ENCODE measurements at regions not wholly inside any gene's neighbourhood (a gene's known extent, or its start where the extent isn't known, plus 50 kb on each side); places are given as distances from the start of the nearest gene placed in this dataset.

- Histone ChIP-seq H3K79me2 (ENCODE audit: insufficient read depth, low read length) (no peaks in the 10 kb centered on the region), H3K27me3 (ENCODE audit: low read length) (no peaks in the 10 kb centered on the region), H3K9me3 (ENCODE audit: insufficient read depth, low read length) (no peaks in the 10 kb centered on the region), H3K4me3 (ENCODE audit: insufficient read depth, low read length, poor library complexity, severe bottlenecking) (no peak overlapping the region), H3K9ac (ENCODE audit: low read length) (no peak overlapping the region), H3K27ac (ENCODE audit: low read depth, low read length) (no peak overlapping the region), H4K20me1 (ENCODE audit: low read depth, low read length) (no peaks in the 10 kb centered on the region), H3K9me2 (replicated peaks; ENCODE audit: insufficient read depth, low read length) (no peaks in the 10 kb centered on the region), H3F3A (ENCODE audit: insufficient read depth) (no peaks in the 10 kb centered on the region), H3K4me2 (ENCODE audit: low read depth, low read length, poor library complexity, severe bottlenecking) (no peak overlapping the region), H3K36me3 (ENCODE audit: low read length) (no peaks in the 10 kb centered on the region), H2AFZ (ENCODE audit: low read depth, low read length, severe bottlenecking) (no peak overlapping the region)
- TF ChIP-seq EZH2phosphoT487 (conservative IDR thresholded peaks at IDR 0.05; ENCODE audit: low read length) (no peak), CTCF (IDR thresholded peaks at IDR 0.05; ENCODE audit: insufficient read depth, low read length, poor library complexity, severe bottlenecking) (no peak)
Observed at GRCh38 chr22:48238284-48238915, 1476.0 kb downstream of the TBC1D22A start.

- TF ChIP-seq CTCF (IDR thresholded peaks at IDR 0.05; ENCODE audit: insufficient read depth, low read length, poor library complexity, severe bottlenecking): no peak
- TF ChIP-seq EZH2phosphoT487 (conservative IDR thresholded peaks at IDR 0.05; ENCODE audit: low read length): no peak
- Histone ChIP-seq H3F3A (ENCODE audit: insufficient read depth) (no peaks in the 10 kb centered on the region), H3K9me3 (ENCODE audit: insufficient read depth, low read length) (no peaks in the 10 kb centered on the region), H3K4me2 (ENCODE audit: low read depth, low read length, poor library complexity, severe bottlenecking) (no peak overlapping the region), H3K4me3 (ENCODE audit: insufficient read depth, low read length, poor library complexity, severe bottlenecking) (no peak overlapping the region), H3K9me2 (replicated peaks; ENCODE audit: insufficient read depth, low read length) (no peaks in the 10 kb centered on the region), H3K79me2 (ENCODE audit: insufficient read depth, low read length) (no peaks in the 10 kb centered on the region), H3K9ac (ENCODE audit: low read length) (no peak overlapping the region), H3K27ac (ENCODE audit: low read depth, low read length) (no peak overlapping the region), H4K20me1 (ENCODE audit: low read depth, low read length) (no peaks in the 10 kb centered on the region), H3K27me3 (ENCODE audit: low read length) (no peaks in the 10 kb centered on the region), H2AFZ (ENCODE audit: low read depth, low read length, severe bottlenecking) (no peak overlapping the region), H3K36me3 (ENCODE audit: low read length) (no peaks in the 10 kb centered on the region)
Observed at GRCh38 chr22:48237466-48238283, 1475.2 kb downstream of the TBC1D22A start.

- Histone ChIP-seq H3F3A (ENCODE audit: insufficient read depth) (no peaks in the 10 kb centered on the region), H3K79me2 (ENCODE audit: insufficient read depth, low read length) (no peaks in the 10 kb centered on the region)
- TF ChIP-seq EZH2phosphoT487 (conservative IDR thresholded peaks at IDR 0.05; ENCODE audit: low read length): no peak
- no peak for TF ChIP-seq CTCF (IDR thresholded peaks at IDR 0.05; ENCODE audit: insufficient read depth, low read length, poor library complexity, severe bottlenecking)
Observed at GRCh38 chr22:48236261-48236660, 1473.8 kb downstream of the TBC1D22A start.

More at GRCh38 chr22:48236261-48236660, 1473.8 kb downstream of the TBC1D22A start:
- no peaks in the 10 kb centered on the region for H4K20me1 ChIP-seq (ENCODE audit: low read depth, low read length)
- no peaks in the 10 kb centered on the region for H3K36me3 ChIP-seq (ENCODE audit: low read length)
- H3K9me3 ChIP-seq (ENCODE audit: insufficient read depth, low read length): no peaks in the 10 kb centered on the region
- H3K9me2 ChIP-seq (replicated peaks; ENCODE audit: insufficient read depth, low read length): no peaks in the 10 kb centered on the region
- no peak overlapping the region for H3K9ac ChIP-seq (ENCODE audit: low read length)
- H3K4me3 ChIP-seq (ENCODE audit: insufficient read depth, low read length, poor library complexity, severe bottlenecking): no peak overlapping the region
- no peak overlapping the region for H2AFZ ChIP-seq (ENCODE audit: low read depth, low read length, severe bottlenecking)
- no peak overlapping the region for H3K27ac ChIP-seq (ENCODE audit: low read depth, low read length)
- no peak overlapping the region for H3K4me2 ChIP-seq (ENCODE audit: low read depth, low read length, poor library complexity, severe bottlenecking)
- no peaks in the 10 kb centered on the region for H3K27me3 ChIP-seq (ENCODE audit: low read length)
